Activated CD8-positive, alpha-beta memory T cell treated with anti-CD3 and anti-CD28 coated beads, Interleukin-2, amount 10 ng/mL, durations not matched to agents 7 days and 5 days (primary cell): ENCODE measurements at regions not wholly inside any gene's neighbourhood (a gene's known extent, or its start where the extent isn't known, plus 50 kb on each side); places are given as distances from the start of the nearest gene placed in this dataset.

Experiments used
- ATAC-seq: fragments of 150-1000 bp; cut with Tn5 transposase; one replicate; pipeline ENCODE4 v1.10.0; 2021; ENCODE audit warnings: moderate library complexity
- CTCF ChIA-PET: fragments of 350-600 bp; sonication (Branson Sonifier 250); formaldehyde crosslinking; loops from one replicate; lab custom pipeline; 2021; ENCODE audit warnings: antibody characterized with exemption; lab: Charles Lee
- DNase-seq: peaks from one replicate; pipeline ENCODE4 v3.0.0-alpha.2; 2020
- H3K27ac Mint-ChIP-seq: one replicate; pipeline ENCODE4 v1.8.0; 2021; ENCODE audit warnings: mild to moderate bottlenecking, mixed read lengths
- H3K27me3 Mint-ChIP-seq: one replicate; pipeline ENCODE4 v1.8.0; 2021; ENCODE audit warnings: mixed read lengths
- H3K36me3 Mint-ChIP-seq: one replicate; pipeline ENCODE4 v1.8.0; 2021; ENCODE audit warnings: mild to moderate bottlenecking, mixed read lengths
- H3K4me1 Mint-ChIP-seq: one replicate; pipeline ENCODE4 v1.8.0; 2021; ENCODE audit warnings: mixed read lengths
- H3K4me3 Mint-ChIP-seq: one replicate; pipeline ENCODE4 v1.8.0; 2021; ENCODE audit warnings: mild to moderate bottlenecking, moderate library complexity, mixed read lengths
- H3K9me3 Mint-ChIP-seq: one replicate; pipeline ENCODE4 v1.8.0; 2022; ENCODE audit warnings: low read depth, mixed read lengths

DNA sequence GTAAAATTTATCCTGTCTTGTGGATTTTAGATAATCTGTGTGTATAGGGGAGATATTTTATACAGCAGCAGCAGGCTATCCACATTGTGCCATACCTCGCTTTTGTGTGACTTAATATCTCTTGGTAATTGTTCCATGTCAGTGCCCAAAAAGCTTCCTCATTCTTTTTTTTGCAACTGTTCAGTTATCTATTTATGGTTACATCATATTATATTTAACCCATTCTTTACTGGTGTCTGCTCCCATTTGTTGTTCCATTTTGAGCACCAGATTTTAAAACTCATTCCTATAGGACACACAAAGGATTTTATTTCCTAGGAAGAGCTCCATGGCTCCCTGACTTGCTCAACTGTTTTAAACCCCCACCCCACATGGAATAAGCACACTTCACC, 86.3 kb upstream of the RASGRP1 start:
- no peak for DNase-seq
- H3K27ac Mint-ChIP-seq: peak overlapping the region; percentile 95
- H3K4me3 Mint-ChIP-seq: peak overlapping the region; percentile 72
- peaks cover 17% of the 10 kb centered on the region for H3K36me3 Mint-ChIP-seq
- H3K4me1 Mint-ChIP-seq: peaks cover 71% of the 10 kb centered on the region
- H3K27me3 Mint-ChIP-seq: no peaks in the 10 kb centered on the region
- peaks cover 2% of the 10 kb centered on the region for H3K9me3 Mint-ChIP-seq
- CTCF ChIA-PET: interaction anchor here (1.6 to 15.7 kb wide), 11 partner anchors 9 to 87 kb away, joined by 4 to 178 read pairs (median 18); partner anchors contain the start of gene RASGRP1
- ATAC-seq: no peak

GRCh38 chr15:38651328-38652038, 86.9 kb upstream of the RASGRP1 start:
- CTCF ChIA-PET: interaction anchor here (0.9 to 15.7 kb wide), 15 partner anchors 9 to 211 kb away, joined by 3 to 178 read pairs (median 10); partner anchors contain the start of genes FAM98B and RASGRP1
- Mint-ChIP-seq H3K9me3 (peaks cover 4% of the 10 kb centered on the region), H3K36me3 (peaks cover 19% of the 10 kb centered on the region), H3K4me1 (peaks cover 75% of the 10 kb centered on the region), H3K4me3 (peak overlapping the region; percentile 72), H3K27me3 (no peaks in the 10 kb centered on the region), H3K27ac (peak overlapping the region; percentile 95)
- DNase-seq: peak; percentile 81
- ATAC-seq: peak; percentile 63

GRCh38 chr15:38652183-38652794, 87.7 kb upstream of the RASGRP1 start:
- Mint-ChIP-seq H3K27ac (peak overlapping the region; percentile 95), H3K36me3 (peaks cover 19% of the 10 kb centered on the region), H3K4me3 (peak overlapping the region; percentile 72), H3K4me1 (peaks cover 70% of the 10 kb centered on the region), H3K9me3 (peaks cover 4% of the 10 kb centered on the region), H3K27me3 (no peaks in the 10 kb centered on the region)
- peak; percentile 62 for DNase-seq
- peak; percentile 40 for ATAC-seq
- CTCF ChIA-PET: interaction anchor here (0.9 to 15.7 kb wide), 21 partner anchors 8 to 212 kb away, joined by 3 to 178 read pairs (median 8); partner anchors contain the start of genes FAM98B and RASGRP1

DNA sequence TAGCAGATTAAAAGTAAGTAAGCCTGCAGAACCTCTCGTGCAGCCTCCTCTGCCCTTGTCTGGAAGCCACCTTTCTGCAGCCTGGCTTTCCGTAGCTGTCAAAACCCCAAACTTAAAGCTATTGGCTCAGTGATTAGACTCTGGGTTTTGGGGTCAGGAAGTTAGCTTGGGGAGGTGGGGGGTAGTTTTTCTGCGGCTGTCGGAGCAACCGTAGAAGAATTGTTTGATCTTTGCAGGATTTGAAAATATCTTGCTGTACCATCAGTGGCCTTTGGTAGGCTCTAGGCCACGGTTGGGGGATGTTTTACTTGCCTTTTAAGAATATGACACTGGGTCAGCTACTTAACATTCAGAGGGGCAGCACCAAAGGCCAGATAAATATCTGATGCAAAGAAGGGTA, 88.4 kb upstream of the RASGRP1 start:
- peak overlapping the region; percentile 72 for H3K4me3 Mint-ChIP-seq
- no peaks in the 10 kb centered on the region for H3K27me3 Mint-ChIP-seq
- peaks cover 19% of the 10 kb centered on the region for H3K36me3 Mint-ChIP-seq
- H3K4me1 Mint-ChIP-seq: peaks cover 66% of the 10 kb centered on the region
- peak; percentile 78 for ATAC-seq
- H3K9me3 Mint-ChIP-seq: peaks cover 4% of the 10 kb centered on the region
- CTCF ChIA-PET: interaction anchor here (1.0 to 15.7 kb wide), 18 partner anchors 9 to 134 kb away, joined by 3 to 178 read pairs (median 8); partner anchors contain the start of gene RASGRP1
- peak overlapping the region; percentile 95 for H3K27ac Mint-ChIP-seq
- peak; percentile 93 for DNase-seq

GRCh38 chr15:38658431-38658830, 93.8 kb upstream of the RASGRP1 start:
- ATAC-seq: peak; percentile 41
- CTCF ChIA-PET: interaction anchor here (1.2 to 15.7 kb wide), 4 partner anchors 12 to 95 kb away, joined by 6 to 178 read pairs (median 8); partner anchors contain the start of gene RASGRP1
- no peak for DNase-seq
- H3K9me3 Mint-ChIP-seq: peaks cover 4% of the 10 kb centered on the region
- no peak overlapping the region for H3K4me3 Mint-ChIP-seq
- H3K27ac Mint-ChIP-seq: peak overlapping the region; percentile 62
- no peaks in the 10 kb centered on the region for H3K27me3 Mint-ChIP-seq
- peaks cover 56% of the 10 kb centered on the region for H3K4me1 Mint-ChIP-seq
- H3K36me3 Mint-ChIP-seq: peaks cover 22% of the 10 kb centered on the region

DNA sequence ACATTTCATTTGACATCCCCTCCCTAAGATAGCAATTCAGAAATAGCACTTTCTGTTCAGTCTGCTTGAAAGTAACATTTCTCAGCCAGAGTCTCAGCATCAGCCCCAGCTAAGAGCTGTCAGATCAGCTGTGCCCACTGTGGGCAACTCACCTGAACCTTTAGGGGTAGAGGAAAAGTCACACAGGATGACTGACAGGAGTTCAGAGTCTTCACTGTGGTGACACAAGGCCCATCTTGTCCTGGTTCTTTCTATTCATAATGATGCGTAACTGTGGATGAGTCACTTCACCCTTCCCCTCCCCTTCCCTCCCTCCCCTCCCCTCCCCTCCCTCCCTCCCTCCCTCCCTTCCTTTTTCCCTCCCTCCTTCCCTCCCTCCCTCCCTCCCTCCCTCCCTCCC, 96.1 kb upstream of the RASGRP1 start:
- Mint-ChIP-seq H3K4me1 (peaks cover 49% of the 10 kb centered on the region), H3K4me3 (no peak overlapping the region), H3K27me3 (no peaks in the 10 kb centered on the region), H3K9me3 (peaks cover 4% of the 10 kb centered on the region), H3K36me3 (peaks cover 23% of the 10 kb centered on the region), H3K27ac (peak overlapping the region; percentile 76)
- CTCF ChIA-PET: interaction anchor here (1.0 to 15.7 kb wide), 5 partner anchors 8 to 97 kb away, joined by 3 to 178 read pairs (median 4); no protein-coding TSS in a partner anchor
- ATAC-seq: peak; percentile 70
- peak; percentile 54 for DNase-seq

GRCh38 chr15:38662033-38662802, 97.6 kb upstream of the RASGRP1 start:
- Mint-ChIP-seq H3K36me3 (peaks cover 27% of the 10 kb centered on the region), H3K27me3 (no peaks in the 10 kb centered on the region), H3K4me3 (no peak overlapping the region), H3K9me3 (no peaks in the 10 kb centered on the region), H3K27ac (no peak overlapping the region), H3K4me1 (peaks cover 58% of the 10 kb centered on the region)
- no peak for DNase-seq
- no peak for ATAC-seq
- CTCF ChIA-PET: interaction anchor here (1.0 to 15.7 kb wide), 8 partner anchors 8 to 98 kb away, joined by 3 to 178 read pairs (median 6); partner anchors contain the start of gene RASGRP1

- H3K4me3 Mint-ChIP-seq: no peak overlapping the region
- no peak overlapping the region for H3K27ac Mint-ChIP-seq
- no peak for ATAC-seq
- DNase-seq: no peak
- H3K36me3 Mint-ChIP-seq: peaks cover 33% of the 10 kb centered on the region
- CTCF ChIA-PET: interaction anchor here (1.0 to 15.7 kb wide), 7 partner anchors 8 to 99 kb away, joined by 4 to 178 read pairs (median 8); partner anchors contain the start of gene RASGRP1
- no peaks in the 10 kb centered on the region for H3K27me3 Mint-ChIP-seq
- H3K9me3 Mint-ChIP-seq: no peaks in the 10 kb centered on the region
- H3K4me1 Mint-ChIP-seq: peaks cover 61% of the 10 kb centered on the region
These were observed 98.2 kb upstream of the RASGRP1 start for GRCh38 chr15:38662805-38663204.

DNA sequence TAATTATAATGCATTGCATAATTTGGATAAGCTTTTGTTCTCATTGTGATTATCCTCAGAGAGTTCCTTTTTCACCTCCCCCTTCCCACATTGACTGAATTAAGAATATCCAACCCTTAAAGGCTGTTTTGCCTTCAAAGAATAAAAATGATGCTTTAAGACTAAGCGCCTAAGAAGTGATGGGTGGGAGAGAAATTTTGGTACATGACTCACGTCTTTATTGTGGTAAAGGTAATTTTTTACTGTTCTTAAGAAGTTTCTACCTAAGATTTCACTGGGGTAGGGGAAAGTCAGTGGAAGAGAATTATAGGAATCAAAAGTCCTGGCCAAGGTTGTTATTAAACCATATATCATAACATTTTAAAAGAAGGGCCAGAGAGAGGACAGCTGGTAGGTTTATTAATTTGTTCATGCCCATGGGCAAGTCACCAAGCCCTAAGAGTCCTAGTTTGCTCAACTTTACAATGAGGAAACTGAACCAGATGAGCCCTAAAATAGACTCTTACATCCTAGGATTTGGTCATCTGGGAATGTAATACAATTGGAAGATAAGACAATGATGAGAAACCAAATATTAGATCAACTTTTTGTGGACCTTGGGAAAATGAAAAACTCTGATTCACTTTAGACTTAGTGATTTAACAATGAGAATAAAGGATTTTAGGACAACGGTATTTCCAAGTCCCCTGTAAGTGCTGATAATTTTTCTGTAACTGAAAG, 101.1 kb upstream of the RASGRP1 start:
- CTCF ChIA-PET: interaction anchor here (0.6 to 12.2 kb wide), 5 partner anchors 11 to 102 kb away, joined by 3 to 178 read pairs (median 3); partner anchors contain the start of gene RASGRP1
- H3K36me3 Mint-ChIP-seq: peaks cover 25% of the 10 kb centered on the region
- DNase-seq (no peak), ATAC-seq (no peak)
- H3K9me3 Mint-ChIP-seq: no peaks in the 10 kb centered on the region
- H3K4me1 Mint-ChIP-seq: peaks cover 66% of the 10 kb centered on the region
- H3K27ac Mint-ChIP-seq: no peak overlapping the region
- no peak overlapping the region for H3K4me3 Mint-ChIP-seq
- H3K27me3 Mint-ChIP-seq: no peaks in the 10 kb centered on the region

DNA sequence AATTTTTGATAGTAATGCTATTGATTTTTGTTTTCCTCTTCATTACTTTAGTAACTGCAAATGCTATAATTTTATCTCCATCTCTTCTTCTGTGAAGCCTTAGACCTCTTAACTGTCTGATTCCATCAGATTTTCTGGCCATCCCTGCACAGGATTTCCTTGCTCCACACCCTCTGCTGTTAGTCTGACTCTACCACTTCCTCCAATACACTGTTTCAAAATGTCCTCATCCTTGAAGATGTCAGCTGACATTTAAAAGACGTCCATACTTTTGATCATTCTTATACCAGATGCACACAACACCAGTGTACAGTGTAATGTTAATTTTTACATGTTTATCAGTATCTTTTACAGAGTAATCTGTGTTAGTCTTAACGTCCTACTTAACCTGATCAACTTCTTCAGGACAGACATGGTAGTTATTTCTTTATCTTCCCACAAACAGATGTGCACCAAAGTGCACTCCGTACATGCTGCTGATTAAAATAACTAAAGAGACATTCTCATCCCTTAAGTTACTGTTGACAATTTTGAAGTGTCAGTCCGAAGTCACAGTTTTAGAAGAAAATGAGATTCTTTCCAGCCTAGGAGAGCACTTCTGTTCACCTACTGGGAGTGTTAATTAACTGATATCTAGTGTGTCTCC, 102.4 kb upstream of the RASGRP1 start:
- Mint-ChIP-seq H3K27ac (peak overlapping the region; percentile 71), H3K4me3 (no peak overlapping the region), H3K4me1 (peaks cover 73% of the 10 kb centered on the region), H3K9me3 (no peaks in the 10 kb centered on the region), H3K27me3 (no peaks in the 10 kb centered on the region), H3K36me3 (peaks cover 26% of the 10 kb centered on the region)
- ATAC-seq (no peak), DNase-seq (no peak)
- CTCF ChIA-PET: interaction anchor here (0.9 to 12.2 kb wide), 6 partner anchors 12 to 103 kb away, joined by 3 to 178 read pairs (median 40); no protein-coding TSS in a partner anchor

- ATAC-seq: no peak
- Mint-ChIP-seq H3K36me3 (peaks cover 25% of the 10 kb centered on the region), H3K4me1 (peaks cover 80% of the 10 kb centered on the region), H3K9me3 (no peaks in the 10 kb centered on the region), H3K27me3 (no peaks in the 10 kb centered on the region), H3K4me3 (no peak overlapping the region), H3K27ac (peak overlapping the region; percentile 71)
- CTCF ChIA-PET: interaction anchor here (0.9 to 12.2 kb wide), 11 partner anchors 9 to 106 kb away, joined by 3 to 178 read pairs (median 6); partner anchors contain the start of gene RASGRP1
- no peak for DNase-seq
These were observed 103.6 kb upstream of the RASGRP1 start for GRCh38 chr15:38667890-38668850.
